Coronary artery (tissue), 2 donors: ENCODE measurements at regions not wholly inside any gene's neighbourhood (a gene's known extent, or its start where the extent isn't known, plus 50 kb on each side); places are given as distances from the start of the nearest gene placed in this dataset.

Experiments used
- DNase-seq: peaks from one replicate; pipeline ENCODE4 v3.0.0-alpha.2; 2017; ENCODE audit warnings: low spot score
- H3K27ac ChIP-seq, 2 donors: fragments of 200-600 bp; sonication (generic); one replicate each; pipeline ENCODE4 v1.5.1; 2016 to 2019
- H3K4me3 ChIP-seq: fragments of 200-600 bp; sonication (generic); 2 replicates; pipeline ENCODE4 v1.5.1; 2016; ENCODE audit warnings: mild to moderate bottlenecking, moderate library complexity
- TF ChIP-seq, protein P1 (sequence below): fragments of 200-600 bp; sonication (generic); IDR thresholded peaks from one replicate; pipeline ENCODE4 v1.5.1; 2019; ENCODE audit warnings: antibody characterized with exemption

DNA sequence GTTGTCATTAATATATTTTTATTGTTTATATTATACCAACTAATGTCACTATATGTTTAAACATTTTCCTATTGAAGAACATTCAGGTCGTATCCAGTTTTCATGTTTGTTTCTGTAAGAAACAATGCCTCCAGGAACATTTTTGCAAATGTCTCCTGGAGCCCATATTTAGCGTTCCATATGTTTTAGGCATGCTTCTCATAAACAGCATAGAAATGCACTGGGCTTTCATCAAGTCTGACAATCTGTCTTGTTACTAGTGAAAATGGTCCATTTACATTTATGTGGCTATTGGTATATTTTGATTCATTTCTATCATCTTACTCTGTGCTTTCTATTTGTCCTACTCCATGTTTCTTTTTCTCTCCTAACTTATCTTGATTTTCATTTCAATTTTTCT, 431.7 kb downstream of the TFAP2A start:
- TF ChIP-seq, protein P1, sequence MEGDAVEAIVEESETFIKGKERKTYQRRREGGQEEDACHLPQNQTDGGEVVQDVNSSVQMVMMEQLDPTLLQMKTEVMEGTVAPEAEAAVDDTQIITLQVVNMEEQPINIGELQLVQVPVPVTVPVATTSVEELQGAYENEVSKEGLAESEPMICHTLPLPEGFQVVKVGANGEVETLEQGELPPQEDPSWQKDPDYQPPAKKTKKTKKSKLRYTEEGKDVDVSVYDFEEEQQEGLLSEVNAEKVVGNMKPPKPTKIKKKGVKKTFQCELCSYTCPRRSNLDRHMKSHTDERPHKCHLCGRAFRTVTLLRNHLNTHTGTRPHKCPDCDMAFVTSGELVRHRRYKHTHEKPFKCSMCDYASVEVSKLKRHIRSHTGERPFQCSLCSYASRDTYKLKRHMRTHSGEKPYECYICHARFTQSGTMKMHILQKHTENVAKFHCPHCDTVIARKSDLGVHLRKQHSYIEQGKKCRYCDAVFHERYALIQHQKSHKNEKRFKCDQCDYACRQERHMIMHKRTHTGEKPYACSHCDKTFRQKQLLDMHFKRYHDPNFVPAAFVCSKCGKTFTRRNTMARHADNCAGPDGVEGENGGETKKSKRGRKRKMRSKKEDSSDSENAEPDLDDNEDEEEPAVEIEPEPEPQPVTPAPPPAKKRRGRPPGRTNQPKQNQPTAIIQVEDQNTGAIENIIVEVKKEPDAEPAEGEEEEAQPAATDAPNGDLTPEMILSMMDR = no peak
- H3K27ac ChIP-seq = no peak overlapping the region
- DNase-seq = no peak
- H3K4me3 ChIP-seq = no peak overlapping the region

DNA sequence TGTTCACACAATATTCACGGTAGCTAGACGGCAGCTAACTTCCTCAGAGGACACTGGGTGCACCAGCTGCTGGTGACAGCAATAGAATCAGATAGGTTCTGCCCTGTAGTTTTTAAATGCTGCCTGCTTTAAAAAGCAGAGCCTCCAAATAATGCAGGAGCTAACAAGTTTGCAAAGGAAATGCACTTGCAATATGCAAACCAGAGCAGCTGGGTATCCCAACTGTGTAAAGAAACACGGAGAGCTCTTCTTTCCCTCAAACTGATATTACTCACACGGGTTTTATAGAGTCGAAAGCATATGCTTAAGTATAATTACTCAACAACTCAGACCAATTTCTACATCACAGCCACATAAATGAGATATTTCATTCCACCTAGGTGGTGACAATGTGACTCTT, 432.7 kb downstream of the TFAP2A start:
- TF ChIP-seq, protein P1 = no peak
- no peak overlapping the region for H3K4me3 ChIP-seq
- no peak overlapping the region for H3K27ac ChIP-seq
- no peak for DNase-seq

DNA sequence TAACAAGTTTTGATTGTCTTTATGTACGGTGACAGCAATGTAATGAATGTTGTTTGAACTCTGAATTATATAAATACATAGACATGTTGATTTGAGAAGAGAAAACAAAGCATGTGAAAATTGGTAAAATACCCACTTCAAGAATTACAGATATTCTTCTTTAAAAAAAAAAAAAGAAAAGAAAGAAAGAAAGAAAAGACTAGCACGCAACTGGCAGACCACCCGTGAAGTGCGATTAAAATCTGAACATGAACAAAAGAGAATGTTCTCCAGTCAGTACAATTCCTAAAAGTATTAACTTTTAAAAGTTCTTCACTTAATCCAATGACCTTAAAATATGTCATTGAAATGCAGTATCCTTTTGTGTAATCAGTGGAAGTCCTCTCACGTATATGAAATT, 434.9 kb downstream of the TFAP2A start:
- Histone ChIP-seq H3K27ac (no peak overlapping the region), H3K4me3 (no peak overlapping the region)
- no peak for DNase-seq
- TF ChIP-seq, protein P1 = no peak

DNA sequence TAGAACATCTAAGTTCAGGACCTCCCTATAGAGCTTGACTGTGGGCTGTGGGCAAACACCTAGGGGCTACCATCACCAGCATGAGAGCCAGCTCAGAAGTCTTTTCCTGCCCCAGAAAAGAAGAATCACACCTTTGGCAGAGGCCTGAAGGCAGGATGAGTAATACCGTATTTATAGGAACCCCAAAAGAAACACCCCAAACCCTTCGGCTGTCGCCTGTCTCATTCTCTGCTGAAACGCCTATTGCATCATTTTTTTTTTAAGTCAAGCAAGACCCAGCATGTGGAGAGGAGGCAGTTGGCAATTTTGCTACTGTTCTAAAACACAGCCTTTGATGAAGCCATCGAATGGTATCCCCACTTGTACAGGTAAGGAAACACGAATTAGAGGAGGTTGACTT, 436.4 kb downstream of the TFAP2A start:
- no peak overlapping the region for H3K4me3 ChIP-seq
- TF ChIP-seq, protein P1 = no peak
- no peak for DNase-seq
- H3K27ac ChIP-seq = no peak overlapping the region

DNA sequence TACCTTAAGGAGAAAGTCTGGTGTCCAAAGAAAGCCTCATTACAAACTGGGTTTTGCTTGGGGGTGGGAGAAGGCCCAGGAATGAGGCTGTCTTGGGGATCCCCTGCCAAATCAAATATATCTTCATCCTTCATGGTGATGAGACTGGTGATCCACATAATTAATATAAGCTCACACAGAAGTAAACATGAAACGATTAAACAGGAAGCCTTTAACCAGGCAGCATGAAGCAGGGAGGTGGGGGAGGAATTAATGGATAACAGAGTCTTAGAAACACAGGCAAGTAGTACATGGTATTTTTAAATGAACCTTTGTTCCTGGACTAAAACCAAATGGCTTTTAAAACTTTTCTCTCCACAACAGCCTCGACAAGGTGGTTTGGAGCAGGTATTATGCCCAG, 437.5 kb downstream of the TFAP2A start:
- TF ChIP-seq, protein P1 = no peak
- no peak overlapping the region for H3K4me3 ChIP-seq
- H3K27ac ChIP-seq = no peak overlapping the region
- no peak for DNase-seq

DNA sequence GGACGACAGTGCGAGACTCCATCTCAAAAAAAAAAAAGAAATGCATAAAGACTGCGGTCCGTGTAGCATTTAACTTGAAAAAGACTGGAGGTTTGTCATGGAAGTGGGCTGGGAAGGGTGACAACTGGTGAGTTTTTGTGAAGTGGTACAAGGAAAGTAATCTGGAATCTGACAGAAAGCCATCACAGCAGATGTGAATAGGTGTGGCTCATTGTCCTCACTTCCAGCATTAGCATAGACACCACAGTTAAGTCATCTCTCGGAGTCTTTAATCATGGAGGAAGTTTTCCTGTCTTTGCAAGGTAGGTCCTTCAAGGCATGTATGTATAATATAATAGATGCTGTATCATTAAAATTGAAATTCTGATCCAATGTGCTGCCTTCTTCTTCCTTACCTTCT, 453.2 kb downstream of the TFAP2A start:
- Histone ChIP-seq H3K4me3 (no peak overlapping the region), H3K27ac (no peak overlapping the region)
- DNase-seq = no peak
- TF ChIP-seq, protein P1 = no peak

DNA sequence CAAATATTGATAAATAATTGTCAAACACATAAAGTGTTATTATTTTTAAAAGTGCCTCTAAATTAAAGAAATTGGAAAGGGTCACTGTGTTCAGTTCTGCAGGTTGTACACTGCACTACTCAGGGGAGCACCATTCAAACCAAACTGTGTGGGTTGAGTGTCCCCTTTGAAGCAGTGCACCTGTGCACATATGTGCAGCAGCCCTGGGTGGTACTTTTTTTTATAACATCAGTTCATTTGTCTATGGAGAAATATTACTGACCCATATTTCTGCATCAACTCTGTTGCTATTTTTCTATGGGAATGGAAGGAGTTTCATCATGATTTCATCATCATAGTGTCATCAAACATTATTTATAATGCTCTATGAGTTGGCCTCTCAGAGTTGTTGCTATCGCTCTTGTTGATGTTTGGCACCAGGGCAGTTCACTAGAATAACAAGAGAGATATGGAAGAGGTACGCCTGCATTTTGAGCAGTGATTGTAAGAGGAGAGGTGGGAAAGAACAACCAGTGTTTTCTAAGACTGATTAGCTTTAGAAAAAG, 457.6 kb downstream of the TFAP2A start:
- DNase-seq = no peak
- Histone ChIP-seq H3K27ac (no peak overlapping the region), H3K4me3 (no peak overlapping the region)
- TF ChIP-seq, protein P1 = no peak
